Glomerular endothelial cell (primary cell): ENCODE measurements at regions not wholly inside any gene's neighbourhood (a gene's known extent, or its start where the extent isn't known, plus 50 kb on each side); places are given as distances from the start of the nearest gene placed in this dataset.
"Not testable (repeated sequence)": the region's sequence is repeated elsewhere in the genome, so short reads cannot be mapped to it uniquely, and the experiment has no call there.

ENCODE experiments used
- DNase-seq: peaks from one replicate; pipeline ENCODE4 v3.0.0-alpha.2; 2011; ENCODE audit warnings: low read depth, low spot score; ENCODE audit errors: extremely low read depth

DNA sequence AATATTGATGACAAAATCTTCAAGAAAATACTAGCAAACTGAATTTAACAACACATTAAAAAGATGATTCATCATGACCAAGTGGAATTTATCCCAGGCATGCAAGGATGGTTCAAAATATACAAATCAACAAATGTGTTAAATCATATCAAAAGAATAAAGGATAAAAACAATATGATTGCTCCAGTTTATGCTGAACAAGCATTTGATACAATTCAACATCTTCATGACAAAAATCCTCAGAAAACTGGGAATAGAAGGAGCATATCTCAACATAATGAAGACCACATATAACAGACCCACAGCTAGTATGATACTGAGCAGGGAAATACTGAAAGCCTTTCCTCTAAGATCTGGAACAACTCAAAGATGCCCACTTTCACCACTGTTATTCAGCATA, 352.3 kb downstream of the PYDC2 start:
- no peak for DNase-seq

DNA sequence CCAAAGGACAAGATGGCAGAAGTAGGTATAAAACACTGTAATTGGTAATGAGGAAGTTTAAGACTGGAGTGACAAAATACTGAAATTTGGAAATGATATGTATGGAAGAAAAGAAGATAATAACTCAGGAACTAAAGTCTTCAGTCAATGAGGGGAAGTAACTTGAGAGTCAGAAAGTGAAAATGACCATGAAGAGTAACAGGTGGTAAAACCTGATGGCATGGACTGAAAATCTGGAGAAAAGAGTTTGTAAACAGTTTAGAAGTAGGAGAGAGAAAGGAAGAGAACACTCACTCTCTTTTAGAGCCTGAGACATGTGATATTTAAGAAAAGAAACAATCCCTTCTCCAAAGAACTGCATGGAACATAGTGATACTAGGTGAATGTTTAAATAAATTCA, 387.9 kb downstream of the PYDC2 start:
- no peak for DNase-seq

DNA sequence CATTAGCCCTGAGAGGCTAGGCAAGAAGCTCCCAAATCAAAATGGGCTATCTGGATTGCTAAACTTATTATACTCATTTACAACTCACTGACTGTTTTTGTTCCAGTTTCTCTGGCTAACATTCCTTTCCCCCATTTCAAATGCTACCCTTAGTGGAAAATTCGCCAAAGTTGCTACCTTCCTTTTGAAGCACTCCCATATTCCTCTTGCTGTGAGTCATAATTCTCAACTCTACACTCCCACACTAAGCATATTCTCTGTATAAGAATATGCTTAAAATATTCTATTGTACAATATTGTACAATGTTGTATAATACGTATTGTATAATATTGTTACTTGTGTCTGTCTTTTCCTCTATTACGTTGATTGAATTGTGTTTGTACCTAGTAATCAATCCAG, 398.6 kb downstream of the PYDC2 start:
- DNase-seq: no peak

DNA sequence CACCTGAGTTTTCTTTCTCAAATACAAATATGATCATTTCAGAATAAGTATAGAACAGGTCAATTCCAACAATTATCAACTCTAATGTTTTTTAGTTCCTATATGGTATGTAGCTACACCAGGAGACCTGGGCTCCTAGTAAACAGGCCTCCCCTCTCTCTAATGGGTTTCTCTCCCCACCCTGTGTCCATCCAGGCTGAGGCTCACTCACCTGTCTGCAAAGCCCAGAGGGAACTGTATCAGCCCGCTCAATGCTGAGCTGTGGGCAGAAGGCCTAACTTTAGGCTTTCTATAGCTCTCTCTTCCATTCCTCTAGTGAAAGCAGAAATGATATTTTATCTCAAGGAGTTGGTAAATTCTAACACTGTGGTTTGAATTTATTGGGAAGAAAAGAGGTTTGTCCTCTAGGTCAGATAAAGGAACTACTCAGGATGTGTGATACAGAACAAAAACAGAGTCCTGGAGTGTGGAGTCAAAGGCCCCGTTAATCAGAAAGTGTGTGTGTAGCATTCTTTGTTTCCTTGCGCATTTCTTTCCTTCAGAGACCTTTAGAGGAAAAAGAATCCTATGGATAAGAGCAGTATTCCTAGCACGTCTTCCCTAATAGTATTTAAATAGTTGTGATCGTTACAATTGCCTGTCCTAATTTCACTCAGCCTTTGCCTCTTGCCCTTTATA, 408.9 kb downstream of the PYDC2 start:
- no peak for DNase-seq

DNA sequence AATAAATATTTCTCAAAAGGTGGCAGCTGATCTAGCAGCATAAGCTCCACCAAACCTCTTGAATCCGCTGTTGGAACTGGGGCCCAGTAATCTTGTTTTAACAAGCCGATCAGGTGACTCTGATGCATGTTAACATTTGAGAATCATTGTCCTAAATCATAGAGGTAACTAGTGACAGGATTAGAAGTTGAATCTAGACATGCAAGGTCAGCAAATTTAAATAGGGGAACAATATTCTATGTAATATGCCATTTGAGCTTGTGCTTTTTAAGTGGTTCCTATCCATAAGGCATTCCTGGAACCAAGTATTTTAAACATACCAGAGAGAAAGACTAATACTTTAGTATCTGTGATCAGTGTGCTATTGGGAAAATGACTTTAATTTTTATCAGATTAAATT, 412.8 kb downstream of the PYDC2 start:
- no peak for DNase-seq

DNA sequence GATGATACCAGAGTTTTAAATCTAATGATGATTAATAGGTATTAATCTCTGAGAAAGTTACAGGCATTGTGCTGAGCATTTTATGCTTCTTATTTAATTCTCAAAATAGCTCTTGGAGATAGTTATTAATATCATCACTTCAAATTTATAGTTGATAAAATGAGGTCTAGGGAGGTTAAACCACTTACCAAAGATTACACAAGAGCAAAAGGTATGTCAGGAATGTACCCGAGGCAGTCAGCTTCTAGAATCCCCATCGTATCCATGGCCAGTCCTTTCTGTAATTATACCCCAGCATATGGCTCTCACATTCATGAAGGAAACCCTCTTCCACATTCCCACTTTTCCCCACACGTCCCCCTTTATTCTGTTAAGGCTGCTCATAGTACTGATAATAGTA, 421.3 kb downstream of the PYDC2 start:
- DNase-seq: no peak

DNA sequence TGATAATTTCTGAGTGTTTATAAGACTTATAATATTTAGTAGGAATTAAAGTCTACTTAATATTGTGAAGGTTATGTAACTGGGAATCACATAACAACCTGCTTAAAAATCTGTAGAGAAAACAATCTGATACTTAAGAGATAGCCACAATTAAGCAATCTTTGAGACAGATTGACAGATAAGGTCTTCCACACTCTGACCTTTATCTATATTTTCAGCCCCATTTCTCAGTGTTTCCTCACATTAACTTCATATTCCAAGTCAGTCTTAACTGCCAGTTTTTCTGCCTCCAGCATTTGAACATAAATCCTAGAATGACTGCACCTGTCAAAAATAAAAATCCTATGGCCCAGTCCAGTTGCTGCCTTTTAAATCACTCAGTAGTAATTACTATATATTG, 423.2 kb downstream of the PYDC2 start:
- no peak for DNase-seq

DNA sequence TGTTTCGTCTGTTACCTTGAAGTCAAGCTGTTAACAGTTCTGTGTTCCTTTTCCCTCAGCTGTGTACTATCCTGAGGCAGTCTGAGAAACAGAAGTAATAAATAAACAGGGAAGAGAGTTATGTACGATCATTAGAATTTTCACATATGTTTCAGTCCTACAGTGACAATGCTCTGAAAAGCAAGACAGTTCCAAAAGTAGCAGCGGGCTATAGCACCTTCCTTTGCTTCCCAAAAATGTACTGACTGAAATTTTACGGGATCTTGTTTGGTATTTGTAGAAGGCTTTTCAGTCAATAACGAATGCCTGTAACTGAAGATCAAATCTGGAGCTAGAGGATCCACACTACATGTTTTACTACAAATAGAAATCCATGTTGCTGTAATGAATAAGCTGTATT, 428.1 kb downstream of the PYDC2 start:
- no peak for DNase-seq

DNA sequence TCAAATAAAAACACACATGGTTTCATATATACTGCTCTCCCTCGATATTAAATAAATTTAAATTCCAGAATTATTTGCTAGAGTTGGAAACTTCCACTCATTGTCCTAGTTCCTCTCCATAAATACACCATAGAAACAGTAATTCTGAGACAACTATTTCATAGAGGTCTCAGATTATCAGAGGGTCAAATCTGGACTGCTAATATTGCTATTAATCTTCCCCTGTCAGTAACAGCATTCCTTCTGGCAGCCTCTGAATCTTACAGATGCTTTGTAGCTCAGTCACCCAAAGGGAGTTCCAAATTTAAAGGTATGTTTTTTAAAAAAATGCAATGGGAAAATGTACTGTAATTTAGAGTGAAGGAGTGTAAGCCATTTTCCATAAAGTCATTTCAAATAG, 428.8 kb downstream of the PYDC2 start:
- DNase-seq: no peak

DNA sequence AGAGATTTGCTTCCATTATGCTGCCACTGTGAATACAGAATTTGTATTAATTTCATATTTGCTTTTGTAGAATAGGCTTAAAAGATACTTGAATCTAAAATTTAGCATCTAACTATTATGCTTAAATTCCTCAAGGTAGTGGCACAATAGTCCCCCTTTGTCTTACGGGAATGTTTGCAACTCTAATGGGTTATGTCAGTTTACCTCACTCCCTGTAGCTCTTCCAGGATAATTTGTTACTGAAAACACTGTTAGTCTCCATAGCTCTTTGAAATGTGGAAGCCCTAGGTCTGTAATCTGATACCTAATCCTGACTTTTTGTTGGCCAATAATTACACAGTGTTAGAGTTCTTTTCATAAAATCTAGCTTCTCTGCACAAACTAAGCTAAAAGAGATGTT, 433.4 kb downstream of the PYDC2 start:
- DNase-seq: no peak

DNA sequence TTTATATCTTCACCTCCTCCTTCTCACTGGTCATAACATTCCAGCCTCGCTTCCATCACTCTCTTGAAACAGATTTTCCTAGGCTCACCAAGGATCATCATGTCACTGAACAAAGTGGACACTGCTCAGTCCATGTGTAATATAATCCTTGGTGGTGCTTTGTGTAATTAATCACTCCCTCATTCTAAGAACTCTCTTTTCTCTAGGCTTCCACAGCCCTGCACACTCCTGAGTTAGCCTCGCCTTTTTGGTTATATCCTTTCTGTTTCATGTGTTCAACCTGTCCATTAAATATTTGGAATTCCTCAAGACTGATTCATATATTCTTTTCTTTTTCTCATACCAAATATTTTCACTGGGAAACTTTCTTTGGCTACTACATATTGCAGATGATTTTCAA, 440.8 kb downstream of the PYDC2 start:
- DNase-seq: no peak

DNA sequence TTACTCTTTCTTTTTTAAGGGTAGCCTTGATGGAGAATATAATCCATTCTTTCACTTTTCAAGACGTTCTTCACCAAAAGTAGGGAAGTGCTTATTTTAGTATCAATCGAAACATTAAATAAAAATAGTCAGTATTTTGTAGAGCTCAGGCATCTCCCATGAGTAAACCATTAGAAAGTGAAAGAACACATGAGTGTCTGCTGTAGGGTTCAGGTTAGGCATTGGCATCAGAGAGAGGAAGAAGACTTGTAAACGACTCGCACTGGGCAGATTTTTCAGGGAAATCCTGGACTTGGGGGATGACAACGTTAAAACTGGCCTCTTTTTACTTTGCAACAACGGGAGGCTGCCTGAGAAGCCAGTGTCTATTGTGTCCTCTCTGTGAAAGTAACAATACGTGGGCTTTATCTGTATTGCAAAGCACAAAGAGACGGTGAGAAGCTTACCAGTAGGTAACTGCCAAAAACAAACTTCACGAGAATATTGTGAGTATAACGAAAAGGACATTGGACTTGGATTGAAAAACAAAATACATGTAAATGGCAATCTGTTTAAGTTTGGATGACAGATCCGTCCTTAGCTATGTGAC, 451.7 kb downstream of the PYDC2 start:
- DNase-seq: no peak

DNA sequence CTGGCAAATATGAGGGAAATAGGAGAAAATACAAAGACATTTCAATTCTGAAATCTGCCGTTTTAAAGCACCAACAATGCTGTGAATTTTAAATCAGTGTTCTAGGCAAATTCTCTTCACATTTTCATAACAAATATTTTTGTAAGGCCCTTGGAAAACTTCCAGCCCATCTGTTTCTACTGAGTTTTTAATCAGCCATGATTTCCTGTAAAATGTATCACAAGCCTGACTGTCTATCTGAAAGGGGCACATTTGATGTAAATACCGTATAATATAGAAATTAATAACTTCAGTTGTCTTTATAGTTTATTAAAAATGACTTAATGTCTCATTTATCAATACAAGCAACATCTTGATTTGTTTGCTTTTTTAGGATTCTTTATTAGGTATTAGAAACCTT, 454.7 kb downstream of the PYDC2 start:
- no peak for DNase-seq

DNA sequence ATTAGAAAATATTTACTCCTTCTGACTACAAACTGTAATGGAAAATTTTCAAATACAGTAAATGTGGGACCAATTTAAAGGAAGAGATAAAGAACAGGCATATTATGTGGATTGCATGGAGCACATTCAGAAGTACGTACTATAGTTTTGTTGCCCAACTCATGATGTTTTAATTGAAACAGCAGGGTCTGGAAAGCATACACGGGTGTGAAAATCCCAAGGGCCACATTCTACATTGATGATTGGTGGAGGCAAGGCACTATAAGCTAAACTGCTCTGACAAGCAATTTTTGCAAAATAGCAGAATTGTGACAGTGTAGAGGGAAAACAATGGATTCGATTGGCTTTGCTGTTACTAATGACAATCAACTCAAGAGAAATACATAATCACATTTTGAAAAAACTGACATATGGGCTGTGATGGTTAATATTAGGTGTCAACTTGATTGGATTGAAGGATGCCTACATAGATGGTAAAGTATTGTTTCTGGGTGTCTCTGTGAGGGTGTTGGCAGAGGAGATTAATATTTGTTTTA, 458.6 kb downstream of the PYDC2 start:
- no peak for DNase-seq

DNA sequence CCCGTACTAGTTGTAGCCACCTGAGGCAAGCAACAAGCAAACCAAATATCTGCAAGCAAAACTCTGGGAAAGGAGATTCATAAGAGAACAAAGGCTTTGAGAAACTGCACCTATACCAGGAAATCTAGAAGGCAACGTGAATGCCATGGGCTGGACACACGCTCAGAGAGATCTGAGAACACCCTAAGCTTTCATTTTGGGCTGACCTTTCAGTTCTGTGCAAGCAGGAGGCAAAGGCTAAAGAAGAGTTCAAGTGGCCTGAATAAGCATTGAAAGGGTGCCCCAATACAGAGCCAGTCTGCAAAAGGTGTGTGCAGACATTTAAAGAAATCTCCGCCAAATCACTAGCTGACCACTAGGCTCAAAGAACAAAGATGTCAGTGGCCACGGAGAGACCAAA, 461.6 kb downstream of the PYDC2 start:
- DNase-seq: no peak

DNA sequence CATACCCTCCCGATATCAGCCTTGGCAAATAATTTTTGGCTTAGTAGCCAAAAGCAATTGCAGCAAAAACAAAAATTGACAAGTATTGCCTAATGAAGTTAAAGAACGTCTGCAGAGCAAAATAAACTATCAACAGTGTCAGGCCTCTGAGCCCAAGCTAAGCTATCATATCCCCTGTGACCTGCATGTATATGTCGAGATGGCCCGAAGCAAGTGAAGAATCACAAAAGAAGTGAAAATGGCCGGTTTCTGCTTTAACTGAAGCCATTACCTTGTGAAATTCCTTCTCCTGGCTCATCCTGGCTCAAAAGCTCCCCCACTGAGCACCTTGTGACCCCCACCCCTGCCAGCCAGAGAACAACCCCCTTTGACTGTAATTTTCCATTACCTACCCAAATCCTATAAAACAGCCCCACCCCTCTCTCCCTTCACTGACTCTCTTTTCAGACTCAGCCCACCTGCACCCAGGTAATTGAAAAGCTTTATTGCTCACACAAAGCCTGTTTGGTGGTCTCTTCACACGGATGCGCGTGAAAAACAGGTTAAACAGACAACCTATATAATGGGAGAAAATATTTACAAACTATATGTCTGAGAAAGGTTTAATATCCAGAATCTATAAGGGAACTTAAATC, 466.3 kb downstream of the PYDC2 start:
- DNase-seq: not testable (repeated sequence)

DNA sequence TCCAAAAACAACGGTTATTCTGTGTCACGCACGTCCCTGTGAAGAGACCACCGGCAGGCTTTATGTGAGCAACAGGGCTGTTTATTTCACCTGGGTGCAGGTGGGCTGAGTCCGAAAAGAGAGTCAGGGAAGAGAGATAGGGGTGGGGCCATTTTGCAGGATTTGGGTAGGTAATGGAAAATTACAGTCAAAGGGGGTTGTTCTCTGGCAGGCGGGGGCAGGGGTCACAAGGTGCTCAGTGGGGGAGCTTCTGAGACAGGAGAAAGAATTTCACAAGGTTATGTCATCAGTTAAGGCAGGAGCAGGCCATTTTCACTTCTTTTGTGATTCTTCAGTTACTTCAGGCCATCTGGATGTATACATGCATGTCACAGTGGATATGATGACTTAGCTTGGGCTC, 467.0 kb downstream of the PYDC2 start:
- DNase-seq: not testable (repeated sequence)

DNA sequence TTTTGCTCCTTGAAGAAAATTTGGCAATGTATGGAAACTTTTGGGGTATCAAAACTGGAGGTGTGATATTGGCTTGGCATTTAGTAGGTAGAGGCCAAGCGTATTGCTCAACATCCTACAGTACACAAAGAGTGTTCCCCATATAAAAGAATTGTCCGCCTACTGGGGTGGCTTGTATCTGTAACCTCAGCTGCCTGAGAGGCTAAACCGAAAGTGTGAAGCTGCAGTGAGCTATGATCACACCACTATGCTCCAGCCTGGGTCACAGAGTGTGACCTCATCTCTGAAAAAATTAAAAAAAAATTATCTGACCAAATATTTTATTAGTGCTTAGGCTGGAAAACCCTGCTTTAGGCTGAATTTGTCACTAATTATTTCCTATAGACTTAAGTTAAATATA, 483.9 kb downstream of the PYDC2 start:
- no peak for DNase-seq

DNA sequence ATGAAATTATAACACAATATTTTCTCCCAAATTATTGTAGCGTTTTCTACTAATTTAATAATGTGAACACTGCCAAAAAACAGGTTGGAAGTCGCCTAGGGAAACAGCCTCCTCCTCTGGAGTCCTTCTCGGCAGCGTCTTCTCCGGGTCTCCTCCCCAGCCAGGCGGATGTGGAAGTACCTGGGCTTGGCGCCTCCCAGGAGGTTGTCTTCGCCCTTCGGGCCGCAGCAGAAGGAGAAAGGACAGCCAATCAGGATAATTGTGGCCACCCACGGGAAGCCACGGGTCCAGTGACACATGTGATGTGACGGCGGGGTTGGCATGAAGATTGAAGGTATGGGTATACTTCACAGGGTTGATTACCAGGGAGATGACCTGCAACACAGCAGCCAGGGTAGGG, 491.2 kb downstream of the PYDC2 start:
- DNase-seq: no peak

DNA sequence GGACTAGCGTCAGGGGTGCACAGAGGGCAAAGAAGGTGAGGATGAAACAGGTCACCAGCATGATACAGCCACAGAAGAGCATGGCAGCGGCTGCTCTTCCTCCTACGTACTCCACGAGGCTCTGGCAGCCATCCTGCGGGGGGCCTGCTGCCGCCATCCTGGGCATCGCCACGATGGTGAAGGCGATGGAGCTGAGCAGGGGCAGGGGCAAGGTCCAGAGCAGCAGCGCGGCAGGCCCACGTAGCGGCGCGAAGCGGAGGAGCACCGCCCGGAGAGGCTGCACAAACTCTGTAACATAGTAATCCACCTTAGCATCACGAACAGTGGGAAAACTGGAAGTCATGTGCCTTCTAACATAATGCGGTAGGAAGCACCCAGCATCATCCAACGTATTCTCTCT, 491.6 kb downstream of the PYDC2 start:
- no peak for DNase-seq

DNA sequence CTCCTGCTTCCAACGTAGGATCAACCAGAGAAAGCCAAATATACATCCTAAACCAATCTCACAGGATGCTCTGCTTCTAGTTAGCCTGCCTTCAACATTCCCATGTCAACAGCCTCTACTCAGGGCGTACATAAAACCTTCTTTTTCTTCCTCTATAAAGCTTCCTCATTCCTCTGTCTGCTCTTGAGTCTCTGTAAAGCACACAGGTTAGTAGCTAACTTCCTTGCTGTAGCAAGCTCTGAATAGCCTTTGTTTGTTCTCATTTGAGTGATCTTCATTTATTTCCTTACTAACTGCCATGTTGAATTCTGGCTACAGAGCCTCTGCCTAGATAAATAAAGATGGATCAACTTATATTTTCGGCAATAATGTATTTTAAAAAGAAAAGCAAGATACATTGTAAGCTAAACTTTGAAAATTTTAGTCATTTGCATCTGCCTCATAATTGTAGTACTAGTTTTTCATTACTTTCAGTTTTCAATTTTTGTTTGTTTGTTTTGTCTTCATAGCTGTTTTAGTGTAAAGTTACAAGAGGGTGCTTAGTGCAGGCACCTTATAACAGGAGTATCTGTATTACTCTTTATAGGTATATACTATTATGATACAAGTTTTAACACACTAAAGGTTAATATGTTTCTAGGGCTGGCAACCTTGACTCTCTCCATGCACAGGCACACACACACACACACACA, 498.2 kb downstream of the PYDC2 start:
- DNase-seq: no peak
